A172 (cell line): ENCODE measurements at regions not wholly inside any gene's neighbourhood (a gene's known extent, or its start where the extent isn't known, plus 50 kb on each side); places are given as distances from the start of the nearest gene placed in this dataset.
"Not testable (repeated sequence)": the region's sequence is repeated elsewhere in the genome, so short reads cannot be mapped to it uniquely, and the experiment has no call there.

Source experiments
- DNase-seq: peaks from one replicate; pipeline ENCODE4 v3.0.0-alpha.2; 2015; ENCODE audit warnings: low spot score

GRCh38 chr7:42567051-42567450 lies 330.0 kb upstream of the GLI3 start:
- DNase-seq = peak; percentile 69

GRCh38 chr7:42561797-42562196 lies 324.8 kb upstream of the GLI3 start:
- no peak for DNase-seq

- DNase-seq = no peak
These were observed 323.9 kb upstream of the GLI3 start for GRCh38 chr7:42560866-42561265.

GRCh38 chr7:42554932-42555331 lies 317.9 kb upstream of the GLI3 start:
- not testable (repeated sequence) for DNase-seq

GRCh38 chr7:42552227-42552626 lies 315.2 kb upstream of the GLI3 start:
- DNase-seq = no peak

- DNase-seq = no peak
These were observed 313.9 kb upstream of the GLI3 start for GRCh38 chr7:42550706-42551470.

- DNase-seq = peak; percentile 12
These were observed 313.0 kb upstream of the GLI3 start for GRCh38 chr7:42549866-42550485.

GRCh38 chr7:42548816-42549611 lies 312.0 kb upstream of the GLI3 start:
- peak; percentile 21 for DNase-seq

- no peak for DNase-seq
These were observed 308.2 kb upstream of the GLI3 start for GRCh38 chr7:42545049-42545724.

GRCh38 chr7:42543953-42544352 lies 306.9 kb upstream of the GLI3 start:
- DNase-seq = no peak

- DNase-seq = not testable (repeated sequence)
These were observed 305.4 kb upstream of the GLI3 start for GRCh38 chr7:42542446-42542845.

- no peak for DNase-seq
These were observed 297.4 kb upstream of the GLI3 start for GRCh38 chr7:42534441-42534840.

GRCh38 chr7:42527004-42527403 lies 290.0 kb upstream of the GLI3 start:
- DNase-seq = no peak

- DNase-seq = no peak
These were observed 285.4 kb upstream of the GLI3 start for GRCh38 chr7:42522227-42522991.

- DNase-seq = no peak
These were observed 274.0 kb upstream of the GLI3 start for GRCh38 chr7:42511027-42511426.

GRCh38 chr7:42506097-42506496 lies 269.1 kb upstream of the GLI3 start:
- no peak for DNase-seq

- peak; percentile 80 for DNase-seq
These were observed 265.0 kb upstream of the GLI3 start for GRCh38 chr7:42502022-42502421.

GRCh38 chr7:42495256-42495655 lies 258.2 kb upstream of the GLI3 start:
- DNase-seq = no peak

- DNase-seq = no peak
These were observed 257.7 kb upstream of the GLI3 start for GRCh38 chr7:42494736-42495135.

- DNase-seq = no peak
These were observed 257.2 kb upstream of the GLI3 start for GRCh38 chr7:42494199-42494710.
